Adrenal gland (tissue), 9 donors: ENCODE measurements at regions not wholly inside any gene's neighbourhood (a gene's known extent, or its start where the extent isn't known, plus 50 kb on each side); places are given as distances from the start of the nearest gene placed in this dataset.

Experiments used
- DNase-seq, 7 donors: peaks; one replicate each; pipeline ENCODE4 v3.0.0-alpha.2; 2019 to 2020
- H3K27ac ChIP-seq, 5 donors: fragments of 200-600 bp; sonication (generic) in 4 of 5; 1 replicate in 3 of 5; 2 replicates in 2 of 5; pipeline versions ENCODE4 v1.5.1 to v1.8.0; 2016 to 2020; ENCODE audit warnings: mild to moderate bottlenecking in 1 of 5
- H3K27me3 ChIP-seq: fragments of 200-600 bp; 2 replicates; pipeline ENCODE4 v1.8.0; 2021
- H3K36me3 ChIP-seq, 2 donors: fragments of 200-600 bp; replicated peaks in 1 of 2; 1 replicate in 1 of 2; 2 replicates in 1 of 2; pipeline versions ENCODE4 v1.5.1 to v1.8.0; 2018 to 2022
- H3K4me1 ChIP-seq, 2 donors: fragments of 200-600 bp; replicated peaks in 1 of 2; 1 replicate in 1 of 2; 2 replicates in 1 of 2; pipeline versions ENCODE4 v1.5.1 to v1.8.0; 2018 to 2021
- H3K4me3 ChIP-seq, 4 donors: fragments of 200-600 bp; sonication (generic) in 3 of 4; one replicate each; pipeline ENCODE4 v1.5.1; 2016 to 2018
- H3K9me3 ChIP-seq, 3 donors: fragments of 200-600 bp; sonication (generic) in 1 of 3; replicated peaks in 1 of 3; 1 replicate in 2 of 3; 2 replicates in 1 of 3; pipeline versions ENCODE4 v1.5.1 to v1.8.0; 2016 to 2021
- POLR2A ChIP-seq, 2 donors: fragments of 450-650 bp; IDR thresholded peaks; one replicate each; pipeline ENCODE4 v1.6.1; 2017; ENCODE audit warnings: antibody characterized with exemption in 2 of 2, mild to moderate bottlenecking in 2 of 2, moderate library complexity in 1 of 2
- WGBS, 4 donors: extraction: QIAGEN DNeasy Blood & Tissue Kit in 2 of 4; methylation state at CpG; one replicate each; pipeline versions ENCODE4 v1.1.5 to v1.1.7; 2013 to 2017; 5-methylcytosine and 5-hydroxymethylcytosine counted together
- intact Hi-C, 2 donors: fragments of 100-400 bp; cut with DNase I; formaldehyde crosslinking; loops; one replicate each; pipeline versions ENCODE4 v1.14.1 to v1.15.0; 2022 to 2023
- TF ChIP-seq, protein P1 (sequence below), 6 experiments: fragments of 450-650 bp in 4 of 6; fragments of 200-600 bp in 2 of 6; sonication (generic) in 1 of 6; IDR thresholded peaks; 1 replicate in 5 of 6; 2 replicates in 1 of 6; pipeline versions ENCODE4 v1.5.1 to v1.8.0; 2016 to 2021; ENCODE audit warnings: antibody characterized with exemption in 6 of 6, mild to moderate bottlenecking in 2 of 6, moderate library complexity in 1 of 6
- donor health status: healthy with polysubstance abuse.
- donor health status: Bipolar disorder and iron deficiency.
- donor health status: DM: yes; HTN: yes; CAD: no.
- donor health status: DM: no; HTN: no; CAD: no.
- donor health status: DM: no; HTN: no; CAD: no.

DNA sequence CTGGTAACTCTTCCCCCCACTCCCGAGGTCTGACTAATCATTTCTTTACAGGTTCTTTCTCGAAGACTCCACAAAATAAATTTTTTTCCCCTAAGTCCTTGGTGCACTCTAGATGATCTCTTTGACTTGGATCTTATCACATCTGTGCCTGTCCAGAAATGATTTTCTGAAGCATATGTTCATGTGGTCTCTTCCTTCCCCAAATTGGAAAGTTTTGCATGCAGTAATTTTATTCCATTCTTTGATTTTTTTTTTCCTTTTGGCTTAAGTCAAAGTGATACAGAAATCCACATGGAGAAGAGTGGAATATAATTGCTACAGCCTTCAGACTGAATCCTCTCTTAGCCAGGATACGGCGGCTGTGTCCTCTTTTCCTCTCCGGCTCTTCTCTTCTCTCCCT, 213.3 kb downstream of the BMP4 start:
- Histone ChIP-seq H3K36me3 (no peaks in the 10 kb centered on the region), H3K27ac (no peak overlapping the region), H3K27me3 (no peaks in the 10 kb centered on the region), H3K9me3 (no peaks in the 10 kb centered on the region), H3K4me3 (no peak overlapping the region), H3K4me1 (no peaks in the 10 kb centered on the region)
- 74 to 79% (median 76%) methylated on average over 5 of the region's 5 CpGs for WGBS, 4 donors
- intact Hi-C loops, result no loop called here
- TF ChIP-seq POLR2A (IDR thresholded peaks at IDR 0.05), result no peak
- TF ChIP-seq, protein P1, sequence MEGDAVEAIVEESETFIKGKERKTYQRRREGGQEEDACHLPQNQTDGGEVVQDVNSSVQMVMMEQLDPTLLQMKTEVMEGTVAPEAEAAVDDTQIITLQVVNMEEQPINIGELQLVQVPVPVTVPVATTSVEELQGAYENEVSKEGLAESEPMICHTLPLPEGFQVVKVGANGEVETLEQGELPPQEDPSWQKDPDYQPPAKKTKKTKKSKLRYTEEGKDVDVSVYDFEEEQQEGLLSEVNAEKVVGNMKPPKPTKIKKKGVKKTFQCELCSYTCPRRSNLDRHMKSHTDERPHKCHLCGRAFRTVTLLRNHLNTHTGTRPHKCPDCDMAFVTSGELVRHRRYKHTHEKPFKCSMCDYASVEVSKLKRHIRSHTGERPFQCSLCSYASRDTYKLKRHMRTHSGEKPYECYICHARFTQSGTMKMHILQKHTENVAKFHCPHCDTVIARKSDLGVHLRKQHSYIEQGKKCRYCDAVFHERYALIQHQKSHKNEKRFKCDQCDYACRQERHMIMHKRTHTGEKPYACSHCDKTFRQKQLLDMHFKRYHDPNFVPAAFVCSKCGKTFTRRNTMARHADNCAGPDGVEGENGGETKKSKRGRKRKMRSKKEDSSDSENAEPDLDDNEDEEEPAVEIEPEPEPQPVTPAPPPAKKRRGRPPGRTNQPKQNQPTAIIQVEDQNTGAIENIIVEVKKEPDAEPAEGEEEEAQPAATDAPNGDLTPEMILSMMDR (IDR thresholded peaks at IDR 0.05), result no peak
- no peak for DNase-seq

DNA sequence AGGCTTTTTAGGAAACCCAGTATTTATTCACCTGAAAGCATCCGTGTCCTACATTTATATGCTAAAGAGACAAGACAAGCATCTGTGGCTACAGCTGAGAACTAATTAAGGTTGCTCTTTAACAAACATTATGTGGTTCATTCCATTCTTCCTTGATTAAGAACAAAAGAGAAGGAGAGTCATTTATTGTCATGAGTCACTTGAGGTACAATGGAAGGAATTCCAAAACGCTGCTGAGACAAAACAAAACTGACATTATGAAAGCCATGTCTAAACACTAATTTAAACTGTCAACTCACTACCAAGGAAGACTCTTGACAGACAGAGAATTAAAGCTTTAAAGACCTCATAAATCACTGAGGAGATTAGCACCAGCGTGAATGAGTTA, 214.4 kb downstream of the BMP4 start:
- Histone ChIP-seq H3K27ac (no peak overlapping the region), H3K36me3 (no peaks in the 10 kb centered on the region), H3K9me3 (no peaks in the 10 kb centered on the region), H3K27me3 (no peaks in the 10 kb centered on the region), H3K4me3 (no peak overlapping the region), H3K4me1 (no peaks in the 10 kb centered on the region)
- DNase-seq, result no peak
- WGBS, 4 donors, result 63 to 72% (median 68%) methylated on average over 3 of the region's 3 CpGs
- intact Hi-C loops, result no loop called here
- TF ChIP-seq, protein P1 (IDR thresholded peaks at IDR 0.05), result no peak
- TF ChIP-seq POLR2A (IDR thresholded peaks at IDR 0.05), result no peak

DNA sequence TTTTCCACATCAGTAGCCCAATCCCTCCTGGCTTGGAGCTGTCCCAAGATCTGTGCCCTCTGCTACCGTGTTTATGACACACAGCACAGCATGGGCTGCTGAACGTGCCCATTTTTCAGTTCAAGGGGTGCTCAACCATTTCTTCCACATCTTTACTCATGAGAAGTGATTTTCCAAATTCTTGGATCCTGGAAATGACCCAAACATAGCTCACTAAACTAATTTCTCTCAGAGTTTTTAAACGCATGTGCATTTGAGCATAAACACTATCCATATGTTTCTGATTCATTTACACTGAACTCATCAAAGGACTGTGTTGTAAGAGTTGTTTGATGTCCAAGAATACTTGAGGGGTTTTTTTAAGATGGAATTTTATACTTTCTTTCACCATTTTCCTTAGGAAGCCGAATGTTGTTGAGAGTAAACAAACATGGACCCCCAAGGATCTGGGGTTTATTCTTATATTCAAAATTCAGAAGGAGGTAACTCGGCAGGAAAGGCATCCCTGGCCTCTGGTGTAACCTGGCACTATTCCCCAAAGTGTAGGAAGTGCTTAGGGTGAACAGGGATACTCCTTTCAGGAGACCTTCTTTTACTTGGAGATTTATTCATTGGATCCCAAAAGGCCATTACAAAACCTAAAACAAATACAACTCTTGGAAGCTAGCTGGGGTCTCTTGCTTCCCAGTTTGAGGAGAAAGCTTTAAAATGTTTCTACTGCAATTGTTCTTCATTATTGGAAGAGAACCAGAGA, 215.0 kb downstream of the BMP4 start:
- H3K27ac ChIP-seq, result no peak overlapping the region
- H3K9me3 ChIP-seq, result no peaks in the 10 kb centered on the region
- no peak overlapping the region for H3K4me3 ChIP-seq
- H3K4me1 ChIP-seq, result no peaks in the 10 kb centered on the region
- WGBS, 4 donors, result 62 to 69% (median 63%) methylated on average over 5 of the region's 5 CpGs
- H3K36me3 ChIP-seq, result no peaks in the 10 kb centered on the region
- intact Hi-C loops, result no loop called here
- H3K27me3 ChIP-seq, result no peaks in the 10 kb centered on the region
- TF ChIP-seq, protein P1 (IDR thresholded peaks at IDR 0.05), result no peak
- no peak for TF ChIP-seq POLR2A (IDR thresholded peaks at IDR 0.05)
- DNase-seq, result no peak

DNA sequence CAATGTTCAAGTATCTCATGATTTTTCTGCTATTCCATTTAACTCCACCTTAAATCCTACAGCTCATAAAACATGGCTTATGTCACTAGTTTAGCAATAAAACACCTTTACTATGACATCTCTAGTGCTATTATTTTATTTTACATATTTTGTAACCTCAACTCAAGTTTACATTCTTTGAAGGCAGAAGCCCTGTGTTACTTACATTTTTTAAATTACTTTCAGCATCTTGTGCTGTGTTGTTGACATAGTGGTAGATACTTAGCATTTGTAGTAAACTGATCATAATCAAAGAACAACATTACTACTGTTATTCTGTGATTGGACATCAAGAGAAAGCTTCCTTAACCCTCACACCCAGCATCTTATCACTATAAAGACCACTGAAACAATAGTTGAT, 216.1 kb downstream of the BMP4 start:
- Histone ChIP-seq H3K4me3 (no peak overlapping the region), H3K36me3 (no peaks in the 10 kb centered on the region), H3K27me3 (no peaks in the 10 kb centered on the region), H3K9me3 (no peaks in the 10 kb centered on the region), H3K27ac (no peak overlapping the region), H3K4me1 (no peaks in the 10 kb centered on the region)
- no peak for DNase-seq
- intact Hi-C loops, result no loop called here
- TF ChIP-seq, protein P1 (IDR thresholded peaks at IDR 0.05), result no peak
- TF ChIP-seq POLR2A (IDR thresholded peaks at IDR 0.05), result no peak
